NCI-H2171 treated with DMSO at 0.1 percent for 48 hours (cell line): ENCODE measurements at regions not wholly inside any gene's neighbourhood (a gene's known extent, or its start where the extent isn't known, plus 50 kb on each side); places are given as distances from the start of the nearest gene placed in this dataset.

Experiments
- DNase-seq: peaks from one replicate; lab custom pipeline; 2025; lab: John Stamatoyannopoulos, UW

GRCh38 chr11:62073061-62073460 is 50.8 kb upstream of the INCENP start:
- DNase-seq = no peak

GRCh38 chr11:62071408-62071807 is 52.4 kb upstream of the INCENP start:
- DNase-seq = no peak

GRCh38 chr11:62069986-62070919 is 53.6 kb upstream of the INCENP start:
- no peak for DNase-seq

- DNase-seq = no peak
These were observed 54.4 kb upstream of the INCENP start for GRCh38 chr11:62069374-62069773.

- no peak for DNase-seq
These were observed 55.1 kb upstream of the INCENP start for GRCh38 chr11:62068730-62069129.

- no peak for DNase-seq
These were observed 56.1 kb upstream of the INCENP start for GRCh38 chr11:62067741-62068140.

GRCh38 chr11:62064221-62064620 is 59.6 kb upstream of the INCENP start:
- DNase-seq = no peak

GRCh38 chr11:62062223-62062861 is 61.5 kb upstream of the INCENP start:
- DNase-seq = no peak

- no peak for DNase-seq
These were observed 62.2 kb upstream of the INCENP start for GRCh38 chr11:62061356-62062222.

GRCh38 chr11:62057069-62057468 is 66.7 kb upstream of the INCENP start:
- DNase-seq = no peak

GRCh38 chr11:62055970-62056369 is 67.8 kb upstream of the INCENP start:
- no peak for DNase-seq

GRCh38 chr11:62054484-62055121 is 69.2 kb upstream of the INCENP start:
- DNase-seq = peak; percentile 52

- DNase-seq = no peak
These were observed 69.7 kb upstream of the INCENP start for GRCh38 chr11:62054081-62054480.

- DNase-seq = no peak
These were observed 73.1 kb upstream of the INCENP start for GRCh38 chr11:62050716-62051115.

GRCh38 chr11:62048100-62048499 is 75.7 kb upstream of the INCENP start:
- DNase-seq = no peak

- no peak for DNase-seq
These were observed 77.2 kb upstream of the INCENP start for GRCh38 chr11:62046568-62047100.

- DNase-seq = no peak
These were observed 77.2 kb upstream of the FTH1 start for GRCh38 chr11:62044639-62045121.

GRCh38 chr11:62035293-62035692 is 67.9 kb upstream of the FTH1 start:
- DNase-seq = no peak

- DNase-seq = no peak
These were observed 66.6 kb upstream of the FTH1 start for GRCh38 chr11:62034036-62034338.

- DNase-seq = no peak
These were observed 66.0 kb upstream of the FTH1 start for GRCh38 chr11:62033191-62034035.
